HG02870 (cell line): ENCODE measurements at regions not wholly inside any gene's neighbourhood (a gene's known extent, or its start where the extent isn't known, plus 50 kb on each side); places are given as distances from the start of the nearest gene placed in this dataset.

Experiments used
- ATAC-seq: cut with Tn5 transposase; IDR thresholded peaks from one replicate; pipeline ENCODE4 v1.9.1; 2021; ENCODE audit warnings: mild to moderate bottlenecking, moderate library complexity; ENCODE audit not compliant: unreplicated experiment

GRCh38 chr4:130563185-130563888 lies 1467.4 kb downstream of the C4orf33 start:
- ATAC-seq: no peak

GRCh38 chr4:130563889-130564418 lies 1468.0 kb downstream of the C4orf33 start:
- ATAC-seq: no peak

- ATAC-seq: no peak
Observed at GRCh38 chr4:130568746-130569145, 1472.8 kb downstream of the C4orf33 start.

GRCh38 chr4:130573742-130574141 lies 1477.8 kb downstream of the C4orf33 start:
- ATAC-seq: no peak

- ATAC-seq: no peak
Observed at GRCh38 chr4:130574215-130574614, 1478.3 kb downstream of the C4orf33 start.

GRCh38 chr4:130576218-130576617 lies 1480.3 kb downstream of the C4orf33 start:
- ATAC-seq: no peak

- ATAC-seq: no peak
Observed at GRCh38 chr4:130591091-130591490, 1495.1 kb downstream of the C4orf33 start.

- no peak for ATAC-seq
Observed at GRCh38 chr4:130600706-130601105, 1504.8 kb downstream of the C4orf33 start.

- ATAC-seq: no peak
Observed at GRCh38 chr4:130603043-130603442, 1507.1 kb downstream of the C4orf33 start.

GRCh38 chr4:130608121-130608520 lies 1512.2 kb downstream of the C4orf33 start:
- no peak for ATAC-seq

GRCh38 chr4:130628531-130628930 lies 1532.6 kb downstream of the C4orf33 start:
- ATAC-seq: no peak

GRCh38 chr4:130632731-130633604 lies 1537.0 kb downstream of the C4orf33 start:
- ATAC-seq: no peak

- ATAC-seq: no peak
Observed at GRCh38 chr4:130636486-130636885, 1540.5 kb downstream of the C4orf33 start.

- ATAC-seq: no peak
Observed at GRCh38 chr4:130640592-130640991, 1544.6 kb downstream of the C4orf33 start.

- no peak for ATAC-seq
Observed at GRCh38 chr4:130646886-130647285, 1550.9 kb downstream of the C4orf33 start.

GRCh38 chr4:130648570-130648969 lies 1552.6 kb downstream of the C4orf33 start:
- no peak for ATAC-seq

- no peak for ATAC-seq
Observed at GRCh38 chr4:130653842-130654241, 1557.9 kb downstream of the C4orf33 start.

- no peak for ATAC-seq
Observed at GRCh38 chr4:130659320-130659719, 1563.4 kb downstream of the C4orf33 start.

- ATAC-seq: no peak
Observed at GRCh38 chr4:130668859-130669258, 1572.9 kb downstream of the C4orf33 start.

GRCh38 chr4:130675266-130675665 lies 1579.3 kb downstream of the C4orf33 start:
- ATAC-seq: no peak

GRCh38 chr4:130689181-130689580 lies 1593.2 kb downstream of the C4orf33 start:
- no peak for ATAC-seq

GRCh38 chr4:130698251-130698650 lies 1602.3 kb downstream of the C4orf33 start:
- ATAC-seq: no peak
